HepG2 (cell line): ENCODE measurements at regions not wholly inside any gene's neighbourhood (a gene's known extent, or its start where the extent isn't known, plus 50 kb on each side); places are given as distances from the start of the nearest gene placed in this dataset.

Experiments used
- ATF7-NPFF ChIP-seq: sonication (generic); formaldehyde crosslinking; IDR thresholded peaks from 2 replicates; pipeline ENCODE4 v1.8.1; 2023; ENCODE audit warnings: mild to moderate bottlenecking, low read depth, missing genetic modification reagents, moderate library complexity
- ELK4 ChIP-seq: sonication (generic); formaldehyde crosslinking; IDR thresholded peaks from 2 replicates; pipeline ENCODE4 v1.9.0; 2021; ENCODE audit warnings: missing genetic modification reagents, borderline replicate concordance
- FOXA3 ChIP-seq: IDR thresholded peaks from 2 replicates; pipeline ENCODE4 v1.6.1; 2016; ENCODE audit warnings: missing genetic modification reagents, missing compliant biosample characterization
- GPBP1L1 ChIP-seq: sonication (generic); formaldehyde crosslinking; IDR thresholded peaks from 2 replicates; pipeline ENCODE4 v1.5.0; 2020; ENCODE audit warnings: mild to moderate bottlenecking, missing genetic modification reagents
- GTF3A ChIP-seq: sonication (generic); formaldehyde crosslinking; conservative IDR thresholded peaks from 2 replicates; pipeline ENCODE4 v1.4.0; 2020; ENCODE audit warnings: mild to moderate bottlenecking, missing genetic modification reagents
- MAZ ChIP-seq, 2 experiments: sonication (generic) in 1 of 2; formaldehyde crosslinking in 1 of 2; IDR thresholded peaks; 2 replicates each; pipeline versions ENCODE4 v1.5.0 to v1.6.1; 2012 to 2020; ENCODE audit warnings: low read depth in 2 of 2, mild to moderate bottlenecking in 2 of 2, borderline replicate concordance in 1 of 2, improper control_type of control experiment in 1 of 2, low read length in 1 of 2, missing genetic modification reagents in 1 of 2, moderate library complexity in 1 of 2
- MTA3 ChIP-seq: sonication (generic); formaldehyde crosslinking; IDR thresholded peaks from 2 replicates; pipeline ENCODE4 v1.4.0; 2020; ENCODE audit warnings: missing genetic modification reagents
- NR2F1 ChIP-seq, 2 experiments: fragments of 450-650 bp in 1 of 2; formaldehyde crosslinking in 1 of 2; IDR thresholded peaks; 2 replicates each; pipeline versions ENCODE4 v1.5.0 to v1.6.1; 2016 to 2020; ENCODE audit warnings: mild to moderate bottlenecking in 1 of 2, missing compliant biosample characterization in 1 of 2, missing genetic modification reagents in 1 of 2, moderate library complexity in 1 of 2
- SALL1 ChIP-seq: sonication (generic); formaldehyde crosslinking; IDR thresholded peaks from 2 replicates; pipeline ENCODE4 v1.8.0; 2022; ENCODE audit warnings: mild to moderate bottlenecking, missing genetic modification reagents
- SNAPC2 ChIP-seq: sonication (generic); formaldehyde crosslinking; IDR thresholded peaks from 2 replicates; pipeline ENCODE4 v1.8.1; 2022; ENCODE audit warnings: mild to moderate bottlenecking, missing genetic modification reagents
- ZNF552 ChIP-seq: sonication (generic); formaldehyde crosslinking; IDR thresholded peaks from 2 replicates; pipeline ENCODE4 v1.9.0; 2022; ENCODE audit warnings: missing genetic modification reagents, mild to moderate bottlenecking, borderline replicate concordance
- ZNF598 ChIP-seq: sonication (generic); formaldehyde crosslinking; IDR thresholded peaks from 2 replicates; pipeline ENCODE4 v1.5.1; 2020; ENCODE audit warnings: mild to moderate bottlenecking, missing genetic modification reagents, borderline replicate concordance
- TF ChIP-seq, protein P1 (sequence below): sonication (generic); formaldehyde crosslinking; IDR thresholded peaks from 2 replicates; pipeline ENCODE4 v1.4.0; 2020; ENCODE audit warnings: missing genetic modification reagents, borderline replicate concordance
- TF ChIP-seq, protein P2 (sequence below): sonication (generic); formaldehyde crosslinking; IDR thresholded peaks from 2 replicates; pipeline ENCODE4 v1.4.0; 2020; ENCODE audit warnings: mild to moderate bottlenecking, missing genetic modification reagents
- TF ChIP-seq, protein P3 (sequence below): sonication (generic); formaldehyde crosslinking; IDR thresholded peaks from 2 replicates; pipeline ENCODE4 v1.4.0; 2020; ENCODE audit warnings: missing genetic modification reagents

GRCh38 chr21:20169812-20170576, 828.2 kb upstream of the NCAM2 start (continued):
- TF ChIP-seq, protein P1, sequence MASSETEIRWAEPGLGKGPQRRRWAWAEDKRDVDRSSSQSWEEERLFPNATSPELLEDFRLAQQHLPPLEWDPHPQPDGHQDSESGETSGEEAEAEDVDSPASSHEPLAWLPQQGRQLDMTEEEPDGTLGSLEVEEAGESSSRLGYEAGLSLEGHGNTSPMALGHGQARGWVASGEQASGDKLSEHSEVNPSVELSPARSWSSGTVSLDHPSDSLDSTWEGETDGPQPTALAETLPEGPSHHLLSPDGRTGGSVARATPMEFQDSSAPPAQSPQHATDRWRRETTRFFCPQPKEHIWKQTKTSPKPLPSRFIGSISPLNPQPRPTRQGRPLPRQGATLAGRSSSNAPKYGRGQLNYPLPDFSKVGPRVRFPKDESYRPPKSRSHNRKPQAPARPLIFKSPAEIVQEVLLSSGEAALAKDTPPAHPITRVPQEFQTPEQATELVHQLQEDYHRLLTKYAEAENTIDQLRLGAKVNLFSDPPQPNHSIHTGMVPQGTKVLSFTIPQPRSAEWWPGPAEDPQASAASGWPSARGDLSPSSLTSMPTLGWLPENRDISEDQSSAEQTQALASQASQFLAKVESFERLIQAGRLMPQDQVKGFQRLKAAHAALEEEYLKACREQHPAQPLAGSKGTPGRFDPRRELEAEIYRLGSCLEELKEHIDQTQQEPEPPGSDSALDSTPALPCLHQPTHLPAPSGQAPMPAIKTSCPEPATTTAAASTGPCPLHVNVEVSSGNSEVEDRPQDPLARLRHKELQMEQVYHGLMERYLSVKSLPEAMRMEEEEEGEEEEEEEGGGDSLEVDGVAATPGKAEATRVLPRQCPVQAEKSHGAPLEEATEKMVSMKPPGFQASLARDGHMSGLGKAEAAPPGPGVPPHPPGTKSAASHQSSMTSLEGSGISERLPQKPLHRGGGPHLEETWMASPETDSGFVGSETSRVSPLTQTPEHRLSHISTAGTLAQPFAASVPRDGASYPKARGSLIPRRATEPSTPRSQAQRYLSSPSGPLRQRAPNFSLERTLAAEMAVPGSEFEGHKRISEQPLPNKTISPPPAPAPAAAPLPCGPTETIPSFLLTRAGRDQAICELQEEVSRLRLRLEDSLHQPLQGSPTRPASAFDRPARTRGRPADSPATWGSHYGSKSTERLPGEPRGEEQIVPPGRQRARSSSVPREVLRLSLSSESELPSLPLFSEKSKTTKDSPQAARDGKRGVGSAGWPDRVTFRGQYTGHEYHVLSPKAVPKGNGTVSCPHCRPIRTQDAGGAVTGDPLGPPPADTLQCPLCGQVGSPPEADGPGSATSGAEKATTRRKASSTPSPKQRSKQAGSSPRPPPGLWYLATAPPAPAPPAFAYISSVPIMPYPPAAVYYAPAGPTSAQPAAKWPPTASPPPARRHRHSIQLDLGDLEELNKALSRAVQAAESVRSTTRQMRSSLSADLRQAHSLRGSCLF (CRISPR knock-in tag): no peak
- no peak for TF ChIP-seq GTF3A
- no peak for TF ChIP-seq SNAPC2 (CRISPR knock-in tag)
- TF ChIP-seq, protein P2, sequence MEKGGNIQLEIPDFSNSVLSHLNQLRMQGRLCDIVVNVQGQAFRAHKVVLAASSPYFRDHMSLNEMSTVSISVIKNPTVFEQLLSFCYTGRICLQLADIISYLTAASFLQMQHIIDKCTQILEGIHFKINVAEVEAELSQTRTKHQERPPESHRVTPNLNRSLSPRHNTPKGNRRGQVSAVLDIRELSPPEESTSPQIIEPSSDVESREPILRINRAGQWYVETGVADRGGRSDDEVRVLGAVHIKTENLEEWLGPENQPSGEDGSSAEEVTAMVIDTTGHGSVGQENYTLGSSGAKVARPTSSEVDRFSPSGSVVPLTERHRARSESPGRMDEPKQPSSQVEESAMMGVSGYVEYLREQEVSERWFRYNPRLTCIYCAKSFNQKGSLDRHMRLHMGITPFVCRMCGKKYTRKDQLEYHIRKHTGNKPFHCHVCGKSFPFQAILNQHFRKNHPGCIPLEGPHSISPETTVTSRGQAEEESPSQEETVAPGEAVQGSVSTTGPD (CRISPR knock-in tag): no peak
- TF ChIP-seq GPBP1L1 (CRISPR knock-in tag): no peak
- TF ChIP-seq SALL1: no peak
- no peak for TF ChIP-seq NR2F1 (CRISPR knock-in tag; IDR thresholded peaks at IDR 0.05)
- TF ChIP-seq ZNF598 (CRISPR knock-in tag): no peak
- TF ChIP-seq, protein P3, sequence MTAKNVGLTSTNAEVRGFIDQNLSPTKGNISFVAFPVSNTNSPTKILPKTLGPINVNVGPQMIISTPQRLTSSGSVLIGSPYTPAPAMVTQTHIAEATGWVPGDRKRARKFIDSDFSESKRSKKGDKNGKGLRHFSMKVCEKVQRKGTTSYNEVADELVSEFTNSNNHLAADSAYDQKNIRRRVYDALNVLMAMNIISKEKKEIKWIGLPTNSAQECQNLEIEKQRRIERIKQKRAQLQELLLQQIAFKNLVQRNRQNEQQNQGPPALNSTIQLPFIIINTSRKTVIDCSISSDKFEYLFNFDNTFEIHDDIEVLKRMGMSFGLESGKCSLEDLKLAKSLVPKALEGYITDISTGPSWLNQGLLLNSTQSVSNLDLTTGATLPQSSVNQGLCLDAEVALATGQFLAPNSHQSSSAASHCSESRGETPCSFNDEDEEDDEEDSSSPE (CRISPR knock-in tag): no peak
- no peak for TF ChIP-seq ZNF552
- no peak for TF ChIP-seq MAZ (IDR thresholded peaks at IDR 0.05; ENCODE audit: borderline replicate concordance, low read depth, low read length)
- TF ChIP-seq MAZ (CRISPR knock-in tag; IDR thresholded peaks at IDR 0.05; ENCODE audit: low read depth): no peak
- no peak for TF ChIP-seq ELK4
- TF ChIP-seq MTA3: no peak
- TF ChIP-seq ATF7-NPFF (CRISPR knock-in tag): no peak
- TF ChIP-seq FOXA3 (CRISPR knock-in tag): no peak
- TF ChIP-seq, all 625 proteins: peak for 0
